ENCODE measurements at regions not wholly inside any gene's neighbourhood (a gene's known extent, or its start where the extent isn't known, plus 50 kb on each side); places are given as distances from the start of the nearest gene placed in this dataset.

DNA sequence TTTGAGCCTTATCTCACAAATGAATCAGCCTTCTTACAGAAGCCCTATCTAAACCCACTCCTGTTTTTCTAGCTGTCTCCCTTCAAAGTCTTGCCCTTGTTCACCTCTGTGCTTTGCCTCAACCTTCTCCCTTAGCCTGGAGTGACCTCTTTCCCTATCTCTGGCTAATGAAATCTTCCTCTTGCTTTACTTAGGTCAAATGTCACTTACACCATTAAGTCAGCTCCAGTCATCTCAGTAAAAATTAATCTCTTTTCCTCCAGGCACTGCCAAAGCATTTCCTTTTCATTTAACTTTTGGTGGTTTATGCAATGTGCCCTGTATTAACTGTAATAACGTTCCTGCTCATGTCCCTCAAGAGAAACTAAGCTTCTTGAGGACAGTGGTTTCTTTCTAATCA, 596.5 kb upstream of the MIR17HG start:
- H3K36me3 Mint-ChIP-seq (ENCODE audit: low read depth): no peaks in the 10 kb centered on the region
- ATAC-seq (ENCODE audit: low read depth) (no peak), DNase-seq (no peak)
- peaks cover 11% of the 10 kb centered on the region for H3K9me3 Mint-ChIP-seq
- H3K27ac Mint-ChIP-seq: no peak overlapping the region
- TF ChIP-seq, protein P1, sequence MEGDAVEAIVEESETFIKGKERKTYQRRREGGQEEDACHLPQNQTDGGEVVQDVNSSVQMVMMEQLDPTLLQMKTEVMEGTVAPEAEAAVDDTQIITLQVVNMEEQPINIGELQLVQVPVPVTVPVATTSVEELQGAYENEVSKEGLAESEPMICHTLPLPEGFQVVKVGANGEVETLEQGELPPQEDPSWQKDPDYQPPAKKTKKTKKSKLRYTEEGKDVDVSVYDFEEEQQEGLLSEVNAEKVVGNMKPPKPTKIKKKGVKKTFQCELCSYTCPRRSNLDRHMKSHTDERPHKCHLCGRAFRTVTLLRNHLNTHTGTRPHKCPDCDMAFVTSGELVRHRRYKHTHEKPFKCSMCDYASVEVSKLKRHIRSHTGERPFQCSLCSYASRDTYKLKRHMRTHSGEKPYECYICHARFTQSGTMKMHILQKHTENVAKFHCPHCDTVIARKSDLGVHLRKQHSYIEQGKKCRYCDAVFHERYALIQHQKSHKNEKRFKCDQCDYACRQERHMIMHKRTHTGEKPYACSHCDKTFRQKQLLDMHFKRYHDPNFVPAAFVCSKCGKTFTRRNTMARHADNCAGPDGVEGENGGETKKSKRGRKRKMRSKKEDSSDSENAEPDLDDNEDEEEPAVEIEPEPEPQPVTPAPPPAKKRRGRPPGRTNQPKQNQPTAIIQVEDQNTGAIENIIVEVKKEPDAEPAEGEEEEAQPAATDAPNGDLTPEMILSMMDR (IDR thresholded peaks at IDR 0.05): no peak
- intact Hi-C loops (cut with micrococcal nuclease): no loop called here
- no peak overlapping the region for H3K4me3 Mint-ChIP-seq
- H3K27me3 Mint-ChIP-seq: no peaks in the 10 kb centered on the region
- ChIA-PET POLR2A (no interaction called here), CTCF (no interaction called here)
- no peaks in the 10 kb centered on the region for H3K4me1 Mint-ChIP-seq

DNA sequence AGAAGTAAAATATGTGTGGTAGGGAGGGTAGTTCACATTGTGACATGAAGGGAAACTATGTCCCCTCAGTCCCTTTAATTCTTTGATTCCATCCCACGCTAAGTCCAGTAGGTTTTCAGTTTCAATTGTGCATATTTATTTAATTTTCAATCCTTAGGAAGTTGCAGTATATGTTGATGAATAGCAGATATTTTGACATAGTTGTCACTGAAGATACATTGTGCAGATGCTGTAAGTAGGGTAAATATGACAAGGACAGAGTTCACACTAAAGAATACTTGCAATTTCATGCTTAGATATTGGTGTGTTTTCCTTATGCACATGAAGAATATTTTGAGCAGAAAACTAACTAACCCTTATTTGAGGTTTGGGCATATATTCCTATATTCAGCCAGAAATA, 595.4 kb upstream of the MIR17HG start:
- ChIA-PET POLR2A (no interaction called here), CTCF (no interaction called here)
- H3K36me3 Mint-ChIP-seq (ENCODE audit: low read depth): no peaks in the 10 kb centered on the region
- H3K27me3 Mint-ChIP-seq: no peaks in the 10 kb centered on the region
- H3K4me3 Mint-ChIP-seq: no peak overlapping the region
- intact Hi-C loops (cut with micrococcal nuclease): no loop called here
- H3K9me3 Mint-ChIP-seq: peaks cover 15% of the 10 kb centered on the region
- H3K4me1 Mint-ChIP-seq: no peaks in the 10 kb centered on the region
- ATAC-seq (ENCODE audit: low read depth) (no peak), DNase-seq (no peak)
- TF ChIP-seq, protein P1 (IDR thresholded peaks at IDR 0.05): no peak
- no peak overlapping the region for H3K27ac Mint-ChIP-seq

DNA sequence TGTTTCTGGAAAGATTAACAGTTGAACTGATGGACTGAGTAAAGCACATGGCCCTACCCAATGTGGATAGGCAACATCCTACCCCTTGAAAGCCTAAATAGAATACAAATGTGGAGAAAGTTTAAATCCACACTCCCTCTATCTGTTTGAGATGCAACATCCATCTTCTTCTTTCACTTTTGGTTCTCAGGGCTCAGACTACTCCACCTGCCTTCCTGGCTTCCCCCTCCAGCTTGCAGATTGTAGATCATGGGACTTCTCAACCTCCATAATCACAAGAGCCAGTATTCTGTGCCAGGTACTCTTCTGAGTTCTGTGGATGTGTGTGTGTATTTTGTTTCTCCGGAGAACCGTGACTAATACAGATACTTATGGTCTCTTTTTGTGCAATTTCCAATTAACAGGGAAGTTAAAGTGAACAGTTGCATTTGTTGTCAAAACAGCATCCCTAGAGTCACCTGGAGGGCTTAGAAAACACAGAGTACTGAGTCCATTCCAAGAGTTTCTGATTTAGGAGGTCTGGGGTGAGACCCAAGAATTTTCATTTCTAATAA, 590.3 kb upstream of the MIR17HG start:
- POLR2A ChIA-PET: no interaction called here
- DNase-seq (no peak), ATAC-seq (ENCODE audit: low read depth) (no peak)
- no peaks in the 10 kb centered on the region for H3K36me3 Mint-ChIP-seq (ENCODE audit: low read depth)
- intact Hi-C loops (cut with micrococcal nuclease): no loop called here
- H3K9me3 Mint-ChIP-seq: peaks cover 10% of the 10 kb centered on the region
- no peak overlapping the region for H3K27ac Mint-ChIP-seq
- H3K4me1 Mint-ChIP-seq: no peaks in the 10 kb centered on the region
- H3K4me3 Mint-ChIP-seq: no peak overlapping the region
- no peaks in the 10 kb centered on the region for H3K27me3 Mint-ChIP-seq
- CTCF ChIA-PET: no interaction called here
- TF ChIP-seq, protein P1 (IDR thresholded peaks at IDR 0.05): no peak

DNA sequence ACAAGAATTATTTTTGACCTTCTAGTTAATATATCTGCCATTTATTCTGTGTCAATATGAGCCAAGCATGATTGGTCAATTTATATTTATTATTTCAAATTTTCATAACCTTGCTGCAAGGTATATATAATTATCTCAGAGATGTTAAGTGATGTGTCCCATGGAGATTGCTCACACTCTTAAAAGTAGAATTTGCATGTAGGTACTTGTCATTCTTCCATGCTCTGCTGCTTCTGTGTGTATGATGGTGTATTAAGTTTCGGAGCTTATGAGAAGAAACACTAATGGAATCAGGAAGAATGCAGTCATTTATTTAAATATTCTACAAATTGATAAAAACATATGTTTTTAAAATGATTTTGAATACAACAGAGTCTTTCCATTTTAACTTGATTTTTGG, 586.8 kb upstream of the MIR17HG start:
- Mint-ChIP-seq H3K27ac (no peak overlapping the region), H3K27me3 (no peaks in the 10 kb centered on the region), H3K4me3 (no peak overlapping the region), H3K4me1 (no peaks in the 10 kb centered on the region), H3K9me3 (peaks cover 6% of the 10 kb centered on the region), H3K36me3 (ENCODE audit: low read depth) (no peaks in the 10 kb centered on the region)
- intact Hi-C loops (cut with micrococcal nuclease): no loop called here
- DNase-seq (no peak), ATAC-seq (ENCODE audit: low read depth) (no peak)
- TF ChIP-seq, protein P1 (IDR thresholded peaks at IDR 0.05): no peak
- CTCF ChIA-PET: no interaction called here
- POLR2A ChIA-PET: no interaction called here

DNA sequence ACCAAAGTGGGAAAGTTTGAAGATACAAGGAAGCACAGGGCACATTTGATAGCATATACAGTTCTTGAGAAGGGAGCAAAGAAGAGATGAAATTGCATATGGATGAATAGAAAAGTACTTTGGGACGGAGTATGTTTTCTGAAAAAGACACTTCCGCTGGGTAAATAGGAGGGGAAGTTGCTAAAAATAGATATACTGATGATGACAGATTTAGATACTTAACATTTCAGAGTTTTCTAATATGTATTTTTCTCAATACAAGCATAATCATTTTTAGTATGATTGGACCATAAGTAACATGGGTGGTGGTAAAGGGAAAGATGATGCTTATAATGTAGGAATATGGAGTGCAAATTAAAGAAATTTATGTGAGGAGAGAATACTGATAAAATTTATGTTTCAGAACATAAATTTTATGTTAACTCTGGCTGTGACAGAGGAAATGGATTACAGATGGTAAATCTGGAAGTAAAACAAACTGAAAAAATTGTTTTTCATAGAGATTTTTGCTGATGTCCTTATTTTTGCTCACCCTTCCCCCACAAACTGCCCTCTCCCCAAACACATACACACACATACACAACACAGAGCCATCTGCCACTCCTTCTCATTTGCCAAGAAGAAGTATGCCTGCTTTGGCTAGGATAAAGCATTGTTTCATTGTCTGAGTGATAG, 583.9 kb upstream of the MIR17HG start:
- Mint-ChIP-seq H3K36me3 (ENCODE audit: low read depth) (no peaks in the 10 kb centered on the region), H3K27me3 (no peaks in the 10 kb centered on the region), H3K9me3 (no peaks in the 10 kb centered on the region), H3K27ac (no peak overlapping the region), H3K4me1 (no peaks in the 10 kb centered on the region), H3K4me3 (no peak overlapping the region)
- intact Hi-C loops (cut with micrococcal nuclease): no loop called here
- ATAC-seq (ENCODE audit: low read depth) (no peak), DNase-seq (no peak)
- ChIA-PET POLR2A (no interaction called here), CTCF (no interaction called here)
- TF ChIP-seq, protein P1 (IDR thresholded peaks at IDR 0.05): no peak
